ENCODE measurements at regions not wholly inside any gene's neighbourhood (a gene's known extent, or its start where the extent isn't known, plus 50 kb on each side); places are given as distances from the start of the nearest gene placed in this dataset.

GRCh38 chr2:8281234-8281633 lies 400.6 kb upstream of the ID2 start:
- no peak for DNase-seq

DNA sequence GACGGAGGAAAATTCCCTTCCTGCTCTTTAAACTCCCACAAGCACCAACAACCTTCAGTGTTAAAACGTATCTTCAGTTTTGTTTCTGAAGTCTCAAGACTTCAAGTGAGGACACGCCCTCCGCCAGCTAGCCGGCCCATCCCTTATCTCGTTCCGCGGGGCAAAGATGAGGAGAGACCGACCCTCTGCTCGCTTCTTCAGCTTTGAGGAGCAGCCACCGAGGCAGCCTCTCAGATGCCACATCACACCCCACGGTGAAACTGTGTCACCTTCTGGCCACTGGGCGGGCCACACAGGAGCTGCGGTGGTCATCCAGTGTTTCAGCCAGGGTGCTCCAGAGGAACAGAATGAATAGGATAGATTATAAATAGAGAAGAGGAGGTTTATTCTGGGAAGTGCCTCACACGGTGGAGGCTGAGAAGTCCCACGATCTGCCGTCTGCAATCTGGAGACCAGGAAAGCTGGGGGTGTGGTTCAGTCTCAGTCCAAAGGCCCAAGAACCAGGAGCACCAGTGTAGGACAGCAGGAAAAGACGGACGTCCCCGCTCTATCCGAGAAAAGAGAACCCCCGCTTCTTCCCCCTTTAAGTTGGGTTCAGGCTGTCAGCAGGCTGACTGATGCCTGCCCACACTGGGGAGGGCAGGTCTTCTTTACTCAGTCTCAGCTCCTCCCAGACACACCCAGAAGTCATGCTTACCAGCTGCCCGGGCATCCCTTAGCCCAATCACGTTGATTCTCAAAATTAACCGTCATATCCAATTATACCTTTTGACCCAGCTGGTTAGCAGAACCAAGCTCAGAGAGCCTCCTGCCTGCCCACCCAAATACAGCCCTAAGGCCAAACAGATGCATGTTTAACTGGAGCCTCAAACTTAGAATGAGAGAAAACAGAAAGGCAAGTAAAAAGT lies 399.7 kb upstream of the ID2 start:
- no peak for DNase-seq

DNA sequence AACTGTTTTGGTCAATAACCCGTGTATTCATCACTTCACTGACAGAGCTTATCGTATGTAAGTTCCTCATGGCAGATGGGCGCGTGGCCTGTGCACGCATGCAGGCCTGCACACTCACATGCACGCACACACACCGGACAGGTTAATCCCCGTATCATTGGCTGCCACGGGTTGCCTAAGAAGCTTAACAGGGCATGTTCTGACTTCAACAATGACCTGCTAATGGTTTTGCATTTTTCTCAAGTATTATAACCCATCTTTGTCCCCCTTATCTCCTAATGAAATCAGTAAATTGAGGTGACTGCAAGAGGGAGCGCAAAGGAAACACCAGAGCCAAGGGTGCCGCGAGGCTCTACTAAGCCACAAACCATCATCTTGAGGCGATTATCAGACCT lies 399.0 kb upstream of the ID2 start:
- DNase-seq = no peak

DNA sequence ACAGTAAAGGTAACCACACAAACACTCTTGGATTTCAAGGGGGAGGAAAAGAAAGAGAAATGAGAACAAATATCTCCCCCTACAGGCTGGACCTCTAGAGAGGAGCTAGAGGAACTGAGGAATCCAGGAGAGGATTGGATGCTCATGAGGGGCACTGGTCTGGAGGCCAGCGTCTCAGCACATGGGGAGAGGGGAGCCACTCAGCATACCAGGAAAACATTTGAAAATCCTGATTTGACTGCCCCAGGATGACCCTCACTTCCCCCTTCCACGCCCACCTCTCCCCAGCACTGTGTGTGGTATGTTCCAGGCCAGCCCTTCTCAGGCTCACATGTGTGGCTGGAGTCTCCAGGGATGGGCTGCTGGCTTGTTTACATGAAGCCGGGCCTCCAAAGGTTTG lies 396.8 kb upstream of the ID2 start:
- DNase-seq = no peak

DNA sequence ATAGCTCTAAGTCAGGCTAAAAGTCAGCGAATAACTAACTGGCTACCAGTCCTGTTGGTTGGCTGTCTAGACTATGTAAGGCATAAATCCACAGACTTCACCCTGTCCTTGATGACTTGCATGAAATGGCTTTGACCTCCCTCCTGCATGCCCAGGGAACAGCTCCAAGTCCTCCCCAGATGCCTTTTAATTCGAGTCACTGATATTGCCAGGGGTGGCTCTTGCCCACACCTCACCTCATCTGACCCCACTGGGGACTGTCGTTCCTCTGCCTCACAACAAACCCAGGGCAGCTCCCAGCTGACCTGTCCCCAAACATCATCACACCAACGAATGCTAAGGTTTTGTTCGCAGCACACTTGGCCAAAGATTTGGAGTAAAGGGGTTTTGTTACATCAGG lies 396.0 kb upstream of the ID2 start:
- no peak for DNase-seq

DNA sequence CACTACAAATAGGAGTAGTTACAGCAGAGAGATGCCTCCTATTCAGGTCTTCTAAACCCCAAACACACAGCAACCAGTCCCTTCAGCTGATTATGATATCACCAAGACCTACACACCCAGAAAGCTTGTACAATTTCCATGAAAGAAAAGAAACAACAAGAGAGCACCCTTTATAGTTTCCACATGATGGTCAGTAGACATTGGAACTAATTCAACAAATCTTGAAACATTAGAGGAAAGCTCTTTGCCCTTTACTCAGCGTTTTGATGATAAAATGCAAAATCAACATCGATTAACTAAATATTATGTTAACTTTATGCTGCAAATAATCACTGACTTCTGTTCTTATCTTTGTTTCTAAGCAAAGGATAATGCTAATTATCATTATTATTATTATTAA lies 393.6 kb upstream of the ID2 start:
- DNase-seq = no peak

GRCh38 chr2:8289111-8289510 lies 392.7 kb upstream of the ID2 start:
- DNase-seq = no peak

DNA sequence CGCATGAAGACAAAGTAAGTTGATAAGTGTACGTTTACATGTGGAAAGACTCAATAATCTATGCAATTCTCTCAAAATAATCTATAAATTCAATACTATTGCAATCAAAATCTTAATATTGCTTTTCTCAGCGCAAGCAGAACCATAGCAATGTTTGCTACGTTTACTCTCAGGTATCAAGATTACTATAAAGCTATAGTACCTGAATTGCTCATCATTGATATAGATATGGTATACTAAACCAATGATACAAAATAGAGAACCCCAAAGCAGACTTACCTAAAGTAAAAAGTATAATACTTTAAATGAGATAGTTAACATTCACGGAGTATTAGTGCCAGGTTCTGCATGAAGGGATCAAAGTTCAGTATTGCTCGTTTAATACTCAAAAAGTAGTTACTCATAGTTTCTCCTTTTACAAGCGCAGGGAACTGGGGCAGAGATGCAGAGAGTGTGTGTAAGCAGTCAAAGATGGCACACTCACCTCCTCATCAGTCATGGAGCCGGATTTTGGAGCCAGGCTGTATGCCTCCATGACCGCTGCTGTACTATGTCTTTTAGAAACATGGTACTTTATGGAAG lies 391.0 kb upstream of the ID2 start:
- DNase-seq = no peak

DNA sequence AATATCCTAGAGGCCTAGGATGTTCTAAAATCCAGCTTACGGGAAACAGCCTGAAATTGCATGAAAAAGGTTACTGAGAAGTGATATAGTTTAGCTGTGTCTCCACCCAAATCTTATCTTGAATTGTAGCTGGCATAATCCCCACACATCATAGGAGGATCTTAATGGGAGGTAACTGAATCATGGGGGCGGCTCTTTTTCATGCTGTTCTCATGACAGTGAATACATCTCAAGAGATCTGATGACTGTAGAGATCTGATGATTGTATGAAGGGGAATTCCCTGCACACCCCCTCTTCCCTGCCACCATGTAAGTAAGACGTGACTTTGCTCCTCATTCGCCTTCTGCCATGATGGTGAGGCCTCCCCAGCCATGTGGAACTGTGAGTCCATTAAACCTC lies 385.6 kb upstream of the ID2 start:
- DNase-seq = no peak

- no peak for DNase-seq
Measured at GRCh38 chr2:8297376-8298231, 384.3 kb upstream of the ID2 start.

DNA sequence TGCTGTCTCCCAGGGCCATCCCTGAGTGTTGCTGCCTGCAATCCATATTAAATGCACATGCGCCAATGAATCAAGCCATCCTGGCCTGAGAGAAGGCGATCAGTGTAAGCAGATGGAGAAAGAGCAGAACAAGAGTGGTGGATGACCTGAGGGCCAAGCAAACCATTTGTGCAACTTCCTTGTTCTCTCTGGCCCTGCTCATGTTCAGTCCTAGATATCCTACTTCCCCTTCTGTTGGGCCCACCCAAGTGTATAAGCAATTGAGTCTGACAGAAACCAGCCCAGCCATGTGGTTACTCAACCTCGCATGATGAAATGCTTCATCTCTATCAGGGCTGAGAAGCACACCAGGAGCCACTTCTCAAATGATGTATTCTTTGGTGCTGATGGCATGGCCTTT lies 383.1 kb upstream of the ID2 start:
- DNase-seq = no peak

DNA sequence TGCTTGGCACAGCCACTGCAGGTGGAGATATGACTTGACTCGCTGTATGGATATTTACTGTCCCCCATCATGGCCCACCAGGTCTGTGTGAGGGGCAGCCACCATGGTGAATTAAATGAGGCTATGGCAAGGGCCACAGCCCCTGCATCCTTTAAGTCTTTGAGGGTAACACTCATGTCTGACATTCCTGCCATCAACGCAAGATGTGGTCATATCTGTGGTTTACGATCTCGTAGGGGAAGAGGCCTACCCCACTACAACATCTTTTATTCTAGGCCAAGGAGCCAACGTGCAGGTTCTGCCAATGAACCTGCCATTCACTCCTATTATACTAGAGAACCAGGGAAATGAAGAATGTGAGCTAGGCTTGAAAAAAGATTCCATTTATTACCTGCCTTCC lies 381.6 kb upstream of the ID2 start:
- no peak for DNase-seq

DNA sequence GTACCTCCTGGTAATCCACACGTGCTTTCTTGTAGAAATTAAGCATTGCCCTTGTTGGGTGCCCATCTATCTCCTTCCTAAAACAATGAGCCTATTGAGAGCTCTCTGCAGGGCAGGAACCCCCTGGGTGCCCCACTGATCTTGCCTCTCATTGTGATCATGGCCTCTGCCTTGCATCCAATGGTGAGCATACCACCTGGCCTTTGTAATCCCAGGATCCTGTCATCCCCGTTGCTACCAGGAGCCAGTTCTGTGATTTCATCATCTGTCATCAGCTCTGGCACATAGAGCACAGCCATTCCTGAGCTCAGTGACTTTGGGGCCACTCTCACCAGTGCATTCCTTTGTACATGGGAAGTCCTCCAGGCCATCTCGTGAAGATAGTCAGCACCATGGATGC lies 381.0 kb upstream of the ID2 start:
- no peak for DNase-seq

- DNase-seq = no peak
Measured at GRCh38 chr2:8303322-8303832, 378.5 kb upstream of the ID2 start.

DNA sequence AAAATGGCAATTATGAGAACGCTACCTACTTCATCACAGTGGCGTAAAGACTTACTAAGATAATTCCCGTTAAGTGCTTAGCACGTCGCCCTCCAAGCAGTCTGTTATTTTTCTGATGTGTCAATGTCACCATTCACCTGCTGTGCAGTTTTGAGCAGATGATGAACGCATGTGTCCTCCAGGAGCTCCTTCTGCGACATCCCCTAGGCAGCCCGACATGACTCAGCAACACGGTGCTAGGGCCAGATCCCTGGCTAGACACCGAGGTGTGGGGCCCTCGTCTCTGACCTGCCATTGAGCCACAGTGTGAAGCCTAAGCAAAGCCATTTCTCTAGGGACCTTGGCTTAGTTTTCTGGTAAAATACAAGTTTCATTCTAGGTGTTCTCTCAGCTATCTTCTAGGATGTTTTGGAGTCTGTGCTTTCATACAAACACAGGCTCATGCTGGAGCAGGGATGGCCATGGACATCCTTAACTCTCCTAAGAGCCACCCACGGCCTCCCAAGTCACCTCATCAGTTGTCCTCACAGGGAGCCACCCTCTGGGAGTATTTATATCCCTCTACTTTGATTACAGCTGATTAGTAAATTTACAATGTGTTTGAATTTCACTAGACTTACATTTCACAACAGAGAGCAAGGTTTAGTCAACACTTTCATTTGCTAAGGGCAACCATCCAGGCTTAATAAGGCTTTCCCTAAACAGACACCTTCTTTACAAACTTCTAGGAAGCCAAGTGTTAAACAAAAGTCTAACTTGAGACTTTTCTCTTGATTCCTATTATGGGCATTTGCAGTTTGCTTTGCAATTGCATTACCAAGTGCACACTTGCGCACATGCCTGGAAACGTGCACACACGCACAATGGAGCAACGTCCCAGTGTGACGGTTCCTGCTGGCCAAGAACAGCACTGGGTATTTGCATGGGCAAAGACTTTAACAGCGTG lies 376.8 kb upstream of the ID2 start:
- no peak for DNase-seq

- DNase-seq = no peak
Measured at GRCh38 chr2:8306530-8307351, 375.1 kb upstream of the ID2 start.

DNA sequence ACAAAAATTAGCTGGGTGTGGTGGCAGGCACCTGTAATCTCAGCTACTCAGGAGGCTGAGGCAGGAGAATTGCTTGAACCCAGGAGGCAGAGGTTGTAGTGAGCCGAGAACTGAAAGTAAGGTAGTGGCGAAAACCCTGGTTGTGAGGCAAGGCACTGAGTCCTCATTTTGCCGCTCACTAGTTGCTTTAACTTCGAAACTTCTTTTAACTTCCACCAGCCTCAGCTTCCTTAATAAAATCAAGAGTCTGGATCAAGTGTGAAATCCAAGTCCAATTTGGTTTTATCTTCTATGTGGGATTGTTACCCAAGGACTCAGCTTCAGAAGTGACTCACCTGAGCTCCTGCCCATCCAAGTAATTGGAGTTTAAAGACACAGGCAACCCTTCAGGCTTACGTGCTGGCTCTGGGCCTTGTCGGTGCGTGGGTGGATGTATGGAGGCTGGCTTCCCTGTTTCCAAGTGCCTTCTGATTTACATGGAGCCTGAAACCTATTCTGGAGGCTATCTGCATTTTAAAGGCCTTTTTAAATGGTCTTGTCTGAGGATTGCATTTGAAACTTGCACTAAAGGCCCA lies 374.2 kb upstream of the ID2 start:
- DNase-seq = no peak

DNA sequence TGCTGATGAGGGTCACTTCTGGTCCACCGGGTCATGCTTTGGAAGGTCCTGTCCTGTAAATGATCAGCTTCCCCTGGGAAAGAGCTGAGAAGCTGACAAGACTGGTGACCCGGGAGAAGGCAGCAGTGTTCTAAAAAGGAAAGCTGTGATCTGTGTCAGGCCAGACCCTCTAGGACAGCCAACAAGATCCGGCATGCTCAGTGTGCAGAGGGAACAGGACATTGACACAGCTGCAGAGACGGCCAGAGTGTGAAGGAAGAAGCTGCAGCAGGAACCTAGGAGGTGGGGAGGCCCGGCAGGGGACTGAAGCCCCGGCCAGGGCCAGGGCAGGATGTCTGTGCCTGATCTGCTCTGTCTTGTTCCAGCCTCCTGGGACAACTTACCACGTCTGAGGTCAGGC lies 372.7 kb upstream of the ID2 start:
- no peak for DNase-seq

DNA sequence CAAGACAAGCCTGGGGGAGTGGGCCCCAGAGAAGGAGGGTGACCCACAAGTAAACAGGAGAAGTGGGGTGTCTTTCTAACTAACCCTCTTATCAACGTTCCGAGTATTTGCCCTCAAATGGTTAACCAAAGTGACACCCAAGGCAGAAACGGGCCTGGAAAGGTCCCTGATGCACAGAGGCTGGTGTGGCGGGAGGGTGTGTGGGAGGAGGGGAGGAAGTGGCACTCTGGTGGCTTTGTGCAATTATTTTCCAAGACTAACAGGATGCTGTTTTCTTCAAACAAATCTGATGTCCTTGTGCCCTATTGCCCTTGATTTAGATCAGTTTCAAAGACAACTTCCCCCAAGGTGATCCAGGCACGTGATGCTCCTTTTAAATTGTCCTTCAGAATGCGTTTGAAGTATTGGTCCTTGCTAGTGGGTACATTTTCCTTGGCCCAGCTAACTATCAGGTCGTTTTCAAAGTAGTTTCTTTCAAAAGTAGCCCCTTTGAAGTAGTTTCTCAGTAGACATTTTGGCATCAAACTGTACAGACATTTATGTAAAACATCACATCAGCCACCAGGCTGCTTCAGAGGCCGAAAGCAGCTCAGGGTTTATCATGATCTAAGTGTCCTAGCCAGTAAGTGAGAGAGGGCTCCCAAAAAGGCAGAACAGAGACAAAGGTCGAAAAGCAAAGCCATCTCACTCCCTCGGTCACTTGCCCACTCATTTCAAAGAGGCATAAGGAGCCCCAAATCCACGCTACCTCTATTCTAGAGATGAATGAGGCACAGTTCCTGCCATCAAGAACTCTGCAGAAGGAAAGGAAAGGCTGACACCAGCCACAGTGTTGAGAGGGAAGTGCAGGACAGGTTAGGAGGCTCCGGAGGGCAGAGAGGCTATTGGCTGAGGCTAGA lies 371.1 kb upstream of the ID2 start:
- DNase-seq = no peak

- DNase-seq = no peak
Measured at GRCh38 chr2:8312221-8312620, 369.6 kb upstream of the ID2 start.

All from DMS79 treated with DMSO at 0.1 percent for 48 hours (cell line).